ENCODE measurements at regions not wholly inside any gene's neighbourhood (a gene's known extent, or its start where the extent isn't known, plus 50 kb on each side); places are given as distances from the start of the nearest gene placed in this dataset.

DNA sequence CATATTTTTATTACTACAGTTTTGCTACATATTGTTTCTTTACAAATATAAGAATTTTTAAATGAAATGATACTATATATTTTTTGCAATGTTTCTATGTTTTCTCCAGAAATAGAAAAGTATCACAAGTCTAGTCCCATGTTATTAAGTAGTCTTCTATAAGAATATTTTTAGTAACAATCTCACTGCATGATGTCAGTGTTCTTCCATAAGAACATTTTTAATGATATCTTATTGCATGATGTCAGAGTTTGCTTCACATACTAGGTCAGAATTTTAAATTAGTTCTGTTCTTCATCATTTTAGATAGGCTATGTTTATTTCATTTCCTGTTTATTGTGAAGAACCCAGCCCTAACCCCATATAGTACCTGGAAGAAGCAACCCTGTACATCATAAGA lies 265.3 kb upstream of the IL12A start:
- H4K20me1 ChIP-seq (ENCODE audit: insufficient read depth, low read length), result no peaks in the 10 kb centered on the region; the same call in 1 of the 2 replicates
- DNase-seq (ENCODE audit: low spot score), result no peak
- H3K4me2 ChIP-seq (ENCODE audit: low read length), result no peak overlapping the region
- no peaks in the 10 kb centered on the region for H3K9me2 ChIP-seq (ENCODE audit: insufficient read depth, low read length)
- intact Hi-C loops (cut with micrococcal nuclease; ENCODE audit: unreplicated experiment), result no loop called here
- TF ChIP-seq, protein P1, sequence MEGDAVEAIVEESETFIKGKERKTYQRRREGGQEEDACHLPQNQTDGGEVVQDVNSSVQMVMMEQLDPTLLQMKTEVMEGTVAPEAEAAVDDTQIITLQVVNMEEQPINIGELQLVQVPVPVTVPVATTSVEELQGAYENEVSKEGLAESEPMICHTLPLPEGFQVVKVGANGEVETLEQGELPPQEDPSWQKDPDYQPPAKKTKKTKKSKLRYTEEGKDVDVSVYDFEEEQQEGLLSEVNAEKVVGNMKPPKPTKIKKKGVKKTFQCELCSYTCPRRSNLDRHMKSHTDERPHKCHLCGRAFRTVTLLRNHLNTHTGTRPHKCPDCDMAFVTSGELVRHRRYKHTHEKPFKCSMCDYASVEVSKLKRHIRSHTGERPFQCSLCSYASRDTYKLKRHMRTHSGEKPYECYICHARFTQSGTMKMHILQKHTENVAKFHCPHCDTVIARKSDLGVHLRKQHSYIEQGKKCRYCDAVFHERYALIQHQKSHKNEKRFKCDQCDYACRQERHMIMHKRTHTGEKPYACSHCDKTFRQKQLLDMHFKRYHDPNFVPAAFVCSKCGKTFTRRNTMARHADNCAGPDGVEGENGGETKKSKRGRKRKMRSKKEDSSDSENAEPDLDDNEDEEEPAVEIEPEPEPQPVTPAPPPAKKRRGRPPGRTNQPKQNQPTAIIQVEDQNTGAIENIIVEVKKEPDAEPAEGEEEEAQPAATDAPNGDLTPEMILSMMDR (conservative IDR thresholded peaks at IDR 0.05; ENCODE audit: low read length), result no peak
- TF ChIP-seq EZH2phosphoT487 (IDR thresholded peaks at IDR 0.05; ENCODE audit: borderline replicate concordance, low read depth, low read length), result no peak
- H3K27ac ChIP-seq (ENCODE audit: low read depth, low read length, poor library complexity, severe bottlenecking), result no peak overlapping the region
- H3K9me3 ChIP-seq (ENCODE audit: low read length), result no peaks in the 10 kb centered on the region
- H2AFZ ChIP-seq (ENCODE audit: low read length), result no peak overlapping the region
- ChIA-PET POLR2A (interaction anchor here (1.0 to 1.2 kb wide), 3 partner anchors 17 to 36 kb away, joined by 3 to 4 read pairs (median 3); no protein-coding TSS in a partner anchor), CTCF (ENCODE audit: unreplicated experiment) (no interaction called here)
- H3K4me1 ChIP-seq (ENCODE audit: insufficient read depth, low read length, poor library complexity, severe bottlenecking), result no peaks in the 10 kb centered on the region
- H3K4me3 ChIP-seq (ENCODE audit: low read depth, low read length, poor library complexity, severe bottlenecking), result no peak overlapping the region
- H3K79me2 ChIP-seq (ENCODE audit: insufficient read depth, low read depth, low read length), result no peaks in the 10 kb centered on the region
- H3K36me3 ChIP-seq (ENCODE audit: insufficient read depth, low read length), result no peaks in the 10 kb centered on the region
- no TSS peak for BruUV-seq (replicated peaks)

DNA sequence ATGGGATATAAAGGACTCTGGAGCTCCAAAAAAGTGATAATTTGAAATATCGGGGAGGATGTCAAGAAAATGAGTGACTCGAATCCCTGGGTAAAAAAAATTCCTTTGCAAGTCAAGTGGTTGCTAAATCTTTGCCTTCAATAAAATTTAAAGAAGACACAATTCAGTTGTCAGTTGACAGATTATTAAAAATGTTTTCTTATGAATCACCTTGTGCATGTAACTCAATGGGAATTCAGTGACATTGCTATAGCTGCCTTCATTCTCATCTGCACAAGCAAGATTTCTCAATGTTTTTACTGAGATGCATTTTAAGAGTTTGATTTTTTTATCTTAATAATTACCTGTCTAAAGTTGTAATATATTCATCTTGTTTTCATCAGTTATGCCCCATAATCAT lies 264.0 kb upstream of the IL12A start:
- POLR2A ChIA-PET, result interaction anchor here (0.7 kb wide), 2 partner anchors 97 to 1342 kb away, joined by 3 read pairs; no protein-coding TSS in a partner anchor

More for the DNA sequence above, 264.0 kb upstream of the IL12A start:
- H3K27ac ChIP-seq (ENCODE audit: low read depth, low read length, poor library complexity, severe bottlenecking), result no peak overlapping the region
- H3K4me1 ChIP-seq (ENCODE audit: insufficient read depth, low read length, poor library complexity, severe bottlenecking), result no peaks in the 10 kb centered on the region
- CTCF ChIA-PET (ENCODE audit: unreplicated experiment), result no interaction called here
- no TSS peak for BruUV-seq (replicated peaks)
- no peak for DNase-seq (ENCODE audit: low spot score)
- no peaks in the 10 kb centered on the region for H3K9me3 ChIP-seq (ENCODE audit: low read length)
- H2AFZ ChIP-seq (ENCODE audit: low read length), result no peak overlapping the region
- no peaks in the 10 kb centered on the region; the same call in 1 of the 2 replicates for H4K20me1 ChIP-seq (ENCODE audit: insufficient read depth, low read length)
- no peak overlapping the region for H3K4me3 ChIP-seq (ENCODE audit: low read depth, low read length, poor library complexity, severe bottlenecking)
- H3K4me2 ChIP-seq (ENCODE audit: low read length), result no peak overlapping the region
- no peaks in the 10 kb centered on the region for H3K79me2 ChIP-seq (ENCODE audit: insufficient read depth, low read depth, low read length)
- TF ChIP-seq, protein P1 (conservative IDR thresholded peaks at IDR 0.05; ENCODE audit: low read length), result no peak
- TF ChIP-seq EZH2phosphoT487 (IDR thresholded peaks at IDR 0.05; ENCODE audit: borderline replicate concordance, low read depth, low read length), result no peak
- H3K36me3 ChIP-seq (ENCODE audit: insufficient read depth, low read length), result no peaks in the 10 kb centered on the region
- H3K9me2 ChIP-seq (ENCODE audit: insufficient read depth, low read length), result no peaks in the 10 kb centered on the region
- intact Hi-C loops (cut with micrococcal nuclease; ENCODE audit: unreplicated experiment), result no loop called here

Measured in OCI-LY7 (cell line).